GM18507 (cell line): ENCODE measurements at regions not wholly inside any gene's neighbourhood (a gene's known extent, or its start where the extent isn't known, plus 50 kb on each side); places are given as distances from the start of the nearest gene placed in this dataset.

ENCODE experiments used
- DNase-seq: peaks from one replicate; pipeline ENCODE4 v3.0.0; 2011; ENCODE audit warnings: low read depth; ENCODE audit not compliant: insufficient read length; ENCODE audit errors: extremely low spot score
- FAIRE-seq: peaks from 2 replicates; lab custom pipeline; 2011; peaks lifted over from hg19 to GRCh38; lab: Jason Lieb, UNC

- FAIRE-seq (no peak), DNase-seq (no peak)
Observed at GRCh38 chr4:41475402-41475801, 62.6 kb upstream of the LIMCH1 start.

DNA sequence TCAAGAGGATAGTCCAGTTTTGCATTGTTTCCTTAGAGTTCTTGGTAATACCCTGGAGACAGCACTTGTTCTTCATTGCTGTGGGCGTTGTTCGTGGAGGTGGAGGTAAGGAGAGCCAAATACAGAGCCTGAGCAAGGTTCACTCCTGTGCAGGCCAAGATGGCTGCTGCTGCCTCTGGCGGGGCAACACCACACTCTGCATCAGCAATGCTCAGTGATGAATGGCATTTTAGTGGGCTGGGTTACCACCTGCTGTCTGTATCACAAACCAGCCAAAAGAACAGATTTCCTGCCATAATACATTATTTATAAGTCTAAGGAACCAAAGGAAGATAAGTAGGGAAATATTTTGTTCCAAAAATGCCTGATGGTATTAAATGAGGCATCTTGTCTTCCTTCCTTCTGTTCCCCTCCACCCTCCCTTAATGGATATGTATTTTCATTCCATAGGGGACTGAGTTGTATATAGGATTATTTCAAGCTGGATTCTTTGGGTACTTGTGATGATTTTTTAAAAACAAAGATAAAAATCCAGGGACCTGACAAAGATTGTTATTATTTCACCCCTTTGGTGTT lies 61.6 kb upstream of the LIMCH1 start:
- FAIRE-seq (no peak), DNase-seq (no peak)

- FAIRE-seq, result no peak
- no peak for DNase-seq
Observed at GRCh38 chr4:41477181-41477905, 60.6 kb upstream of the LIMCH1 start.

GRCh38 chr4:41478518-41478917 lies 59.4 kb upstream of the LIMCH1 start:
- DNase-seq (no peak), FAIRE-seq (no peak)

GRCh38 chr4:41480896-41481311 lies 57.1 kb upstream of the LIMCH1 start:
- FAIRE-seq (no peak), DNase-seq (no peak)

- FAIRE-seq (no peak), DNase-seq (no peak)
Observed at GRCh38 chr4:41483771-41484170, 54.2 kb upstream of the LIMCH1 start.

DNA sequence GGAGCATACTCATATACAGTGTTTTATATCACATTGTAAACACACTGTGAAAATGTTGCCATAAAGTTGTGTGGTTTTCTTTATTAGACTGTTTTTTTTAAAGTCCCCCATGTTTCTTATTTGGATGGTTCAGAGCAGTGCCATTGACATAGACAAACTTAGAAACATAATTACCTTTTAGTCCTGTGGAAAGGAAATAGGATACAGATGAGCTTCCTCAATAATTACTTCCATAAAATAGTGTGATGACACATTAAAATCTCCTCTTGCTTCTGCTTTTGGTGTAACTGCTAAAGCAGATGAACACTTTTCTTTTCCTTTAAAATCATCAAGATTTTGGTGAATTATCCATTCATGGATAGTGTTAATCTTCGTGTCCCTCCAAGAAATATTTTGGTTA lies 52.9 kb upstream of the LIMCH1 start:
- no peak for FAIRE-seq

GRCh38 chr4:41487868-41488440 lies 50.0 kb upstream of the LIMCH1 start:
- FAIRE-seq (no peak), DNase-seq (no peak)

More for the DNA sequence above, 52.9 kb upstream of the LIMCH1 start:
- no peak for DNase-seq
